Ectodermal cell (in vitro differentiated cells): ENCODE measurements at regions not wholly inside any gene's neighbourhood (a gene's known extent, or its start where the extent isn't known, plus 50 kb on each side); places are given as distances from the start of the nearest gene placed in this dataset.
A peak's percentile ranks its signal among the peaks of the same experiment; 100 is the strongest.

Source experiments
- H3K27ac ChIP-seq: 2 replicates; pipeline ENCODE4 v1.7.0; 2013; ENCODE audit warnings: mild to moderate bottlenecking, low read depth, low read length; ENCODE audit not compliant: insufficient read depth, poor library complexity, severe bottlenecking
- H3K27me3 ChIP-seq: 2 replicates; pipeline ENCODE4 v1.7.0; 2013; ENCODE audit warnings: mild to moderate bottlenecking, low read length; ENCODE audit not compliant: insufficient read depth, control insufficient read depth, poor library complexity, severe bottlenecking
- H3K36me3 ChIP-seq: one replicate; pipeline ENCODE4 v1.7.0; 2013; ENCODE audit warnings: low read length; ENCODE audit not compliant: control insufficient read depth, insufficient read depth
- H3K4me1 ChIP-seq: one replicate; pipeline ENCODE4 v1.7.0; 2013; ENCODE audit warnings: low read length; ENCODE audit not compliant: control insufficient read depth, insufficient read depth
- H3K4me3 ChIP-seq: 2 replicates; pipeline ENCODE4 v1.7.0; 2013; ENCODE audit warnings: low read depth, low read length, control low read depth; ENCODE audit not compliant: insufficient read depth
- H3K9me3 ChIP-seq: 2 replicates; pipeline ENCODE4 v1.7.0; 2013; ENCODE audit warnings: mild to moderate bottlenecking, low read length, moderate library complexity; ENCODE audit not compliant: control insufficient read depth
- WGBS, 2 experiments: methylation state at CpG; one replicate each; pipeline ENCODE4 v1.1.7; 2013; ENCODE audit warnings: missing lambda C conversion rate in 2 of 2; 5-methylcytosine and 5-hydroxymethylcytosine counted together

DNA sequence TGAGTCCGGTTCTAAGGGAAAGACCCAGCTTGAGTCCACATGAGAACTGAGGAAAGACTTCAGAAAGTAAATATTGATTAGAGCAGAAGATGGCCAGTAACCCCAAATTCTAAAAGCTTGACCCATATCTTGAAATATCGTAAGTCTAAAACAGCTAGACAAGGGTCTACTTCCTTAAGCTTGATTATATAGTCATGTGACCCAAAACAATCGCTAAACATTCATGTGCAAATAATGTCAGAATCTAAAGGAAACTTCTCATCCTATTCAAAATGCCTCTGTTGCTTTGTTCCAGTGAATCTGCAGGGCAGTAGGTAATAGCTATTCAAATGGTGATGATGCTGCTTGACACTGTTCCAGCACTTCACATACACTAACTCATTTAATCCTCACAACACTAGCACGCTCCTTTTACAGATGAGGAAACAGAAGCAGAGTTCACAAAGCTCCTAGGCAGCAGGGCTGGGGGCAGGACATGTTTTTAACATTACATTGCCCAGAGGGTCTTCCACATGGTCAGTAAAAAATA is 52.6 kb downstream of the TCF20 start:
- WGBS, 2 experiments, result 34 to 39% methylated on average over 4 of the region's 4 CpGs
- no peak overlapping the region for H3K27ac ChIP-seq
- H3K36me3 ChIP-seq, result peaks cover 11% of the 10 kb centered on the region
- peaks cover 28% of the 10 kb centered on the region for H3K4me1 ChIP-seq
- H3K4me3 ChIP-seq, result no peak overlapping the region
- no peaks in the 10 kb centered on the region for H3K27me3 ChIP-seq
- H3K9me3 ChIP-seq, result no peaks in the 10 kb centered on the region

- Histone ChIP-seq H3K9me3 (no peaks in the 10 kb centered on the region), H3K4me1 (peaks cover 30% of the 10 kb centered on the region), H3K27me3 (no peaks in the 10 kb centered on the region), H3K27ac (no peak overlapping the region), H3K4me3 (no peak overlapping the region), H3K36me3 (peaks cover 12% of the 10 kb centered on the region)
- WGBS, 2 experiments, result 72 to 80% methylated on average over 3 of the region's 3 CpGs
Measured at GRCh38 chr22:42217019-42217751, 53.3 kb downstream of the TCF20 start.

- 66 to 75% methylated on average over 15 of the region's 15 CpGs for WGBS, 2 experiments
- no peak overlapping the region for H3K4me3 ChIP-seq
Measured at GRCh38 chr22:42214633-42215415, 55.6 kb downstream of the TCF20 start.

DNA sequence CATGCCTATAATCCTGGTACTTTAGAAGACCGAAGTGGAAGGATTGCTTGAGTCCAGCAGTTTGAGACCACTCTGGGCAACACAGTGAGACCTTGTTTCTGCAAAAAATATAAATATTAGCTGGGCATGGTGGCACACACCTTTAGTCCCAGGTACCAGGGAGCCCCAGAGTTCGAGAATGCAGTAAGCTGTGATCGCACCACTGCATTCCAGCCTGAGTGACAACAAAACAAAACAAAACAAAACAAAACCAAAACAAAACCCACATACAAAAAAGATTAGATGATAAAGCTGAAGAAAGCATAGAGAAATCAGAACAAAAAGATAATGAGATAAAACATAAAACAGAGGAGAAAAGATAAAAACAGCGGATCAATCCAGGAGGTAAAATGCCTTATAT is 62.1 kb downstream of the TCF20 start:
- WGBS, 2 experiments, result 83 to 98% methylated on average over 4 of the region's 4 CpGs
- Histone ChIP-seq H3K36me3 (peaks cover 14% of the 10 kb centered on the region), H3K4me1 (peaks cover 2% of the 10 kb centered on the region), H3K9me3 (no peaks in the 10 kb centered on the region), H3K4me3 (no peak overlapping the region), H3K27ac (no peak overlapping the region), H3K27me3 (no peaks in the 10 kb centered on the region)

More at GRCh38 chr22:42214633-42215415, 55.6 kb downstream of the TCF20 start:
- peaks cover 23% of the 10 kb centered on the region for H3K36me3 ChIP-seq
- H3K4me1 ChIP-seq, result peaks cover 30% of the 10 kb centered on the region
- H3K27me3 ChIP-seq, result no peaks in the 10 kb centered on the region
- no peaks in the 10 kb centered on the region for H3K9me3 ChIP-seq
- no peak overlapping the region for H3K27ac ChIP-seq

DNA sequence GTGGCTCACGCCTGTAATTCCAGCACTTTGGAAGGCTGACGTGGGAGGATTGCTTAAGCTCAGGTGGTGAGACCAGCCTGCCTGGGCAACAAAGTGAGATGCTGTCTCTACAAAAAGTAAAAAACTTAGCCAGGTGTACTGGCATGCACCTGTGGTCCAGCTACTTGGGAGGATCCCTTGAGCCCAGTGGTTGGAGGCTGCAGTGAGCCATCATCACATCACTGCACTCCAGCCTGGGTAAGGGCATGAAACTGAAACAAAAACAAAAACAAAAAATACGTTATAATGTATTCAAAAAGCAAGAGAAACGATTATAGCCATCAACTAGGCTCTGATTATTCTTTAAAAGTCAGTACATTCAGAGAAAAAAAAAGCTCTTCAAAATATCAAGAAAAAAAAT is 62.5 kb downstream of the TCF20 start:
- WGBS, 2 experiments, result 95 to 96% methylated on average over 4 of the region's 4 CpGs
- H3K27ac ChIP-seq, result no peak overlapping the region
- H3K9me3 ChIP-seq, result no peaks in the 10 kb centered on the region
- H3K36me3 ChIP-seq, result peaks cover 13% of the 10 kb centered on the region
- no peaks in the 10 kb centered on the region for H3K27me3 ChIP-seq
- no peak overlapping the region for H3K4me3 ChIP-seq
- peaks cover 2% of the 10 kb centered on the region for H3K4me1 ChIP-seq

GRCh38 chr22:42203609-42204008 is 66.8 kb downstream of the TCF20 start:
- 70 to 82% methylated on average over 2 of the region's 2 CpGs for WGBS, 2 experiments
- Histone ChIP-seq H3K27ac (no peak overlapping the region), H3K4me3 (no peak overlapping the region), H3K36me3 (no peaks in the 10 kb centered on the region), H3K4me1 (no peaks in the 10 kb centered on the region), H3K9me3 (no peaks in the 10 kb centered on the region), H3K27me3 (no peaks in the 10 kb centered on the region)

- H3K27me3 ChIP-seq, result no peaks in the 10 kb centered on the region
- H3K27ac ChIP-seq, result peak overlapping the region; percentile 16
- no peaks in the 10 kb centered on the region for H3K4me1 ChIP-seq
- no peaks in the 10 kb centered on the region for H3K36me3 ChIP-seq
- no peaks in the 10 kb centered on the region for H3K9me3 ChIP-seq
- no peak overlapping the region for H3K4me3 ChIP-seq
- 92 to 97% methylated on average over 6 of the region's 6 CpGs for WGBS, 2 experiments
Measured at GRCh38 chr22:42202669-42203068, 67.8 kb downstream of the TCF20 start.

DNA sequence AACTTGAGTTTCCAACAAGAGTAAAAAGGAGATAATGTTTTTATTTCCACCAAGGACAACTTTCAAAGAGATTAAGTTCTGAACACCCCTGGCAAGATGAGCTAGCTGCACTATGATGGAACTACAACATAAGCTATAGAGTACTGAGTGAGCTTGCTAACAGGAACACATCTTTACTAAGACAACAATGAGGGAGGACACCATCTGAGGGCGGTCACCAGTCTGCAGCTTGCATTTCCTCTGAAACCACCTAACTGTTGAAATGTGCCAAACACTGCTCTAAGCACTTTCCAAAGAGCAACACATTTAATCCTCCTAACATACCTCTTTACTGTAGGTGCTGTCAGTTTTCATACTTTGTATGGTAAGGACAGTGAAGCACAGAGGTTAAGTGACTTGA is 68.4 kb downstream of the TCF20 start:
- no peak overlapping the region for H3K4me3 ChIP-seq
- H3K9me3 ChIP-seq, result no peaks in the 10 kb centered on the region
- whole genome bisulfite sequencing, 2 experiments, result 97 to 100% methylated on average over 1 of the region's 1 CpG
- no peaks in the 10 kb centered on the region for H3K4me1 ChIP-seq
- no peaks in the 10 kb centered on the region for H3K27me3 ChIP-seq
- H3K36me3 ChIP-seq, result no peaks in the 10 kb centered on the region
- no peak overlapping the region for H3K27ac ChIP-seq

GRCh38 chr22:42199025-42199424 is 68.4 kb upstream of the CYP2D6 start:
- Histone ChIP-seq H3K9me3 (no peaks in the 10 kb centered on the region), H3K36me3 (no peaks in the 10 kb centered on the region), H3K4me1 (no peaks in the 10 kb centered on the region), H3K27ac (no peak overlapping the region), H3K27me3 (no peaks in the 10 kb centered on the region), H3K4me3 (no peak overlapping the region)
- 91 to 92% methylated on average over 3 to 5 of the region's 5 CpGs for WGBS, 2 experiments

- no peak overlapping the region for H3K27ac ChIP-seq
- no peaks in the 10 kb centered on the region for H3K4me1 ChIP-seq
- H3K27me3 ChIP-seq, result no peaks in the 10 kb centered on the region
- no peaks in the 10 kb centered on the region for H3K9me3 ChIP-seq
- H3K4me3 ChIP-seq, result no peak overlapping the region
- WGBS, 2 experiments, result 88 to 97% methylated on average over 1 to 3 of the region's 3 CpGs
- no peaks in the 10 kb centered on the region for H3K36me3 ChIP-seq
Measured at GRCh38 chr22:42198226-42198625, 67.6 kb upstream of the CYP2D6 start.
